GM12865 (cell line): ENCODE measurements at regions not wholly inside any gene's neighbourhood (a gene's known extent, or its start where the extent isn't known, plus 50 kb on each side); places are given as distances from the start of the nearest gene placed in this dataset.

Source experiments
- DNase-seq: peaks from one replicate; pipeline ENCODE4 v3.0.0; 2010; ENCODE audit warnings: low read depth
- H3K4me3 ChIP-seq: 2 replicates; pipeline ENCODE4 v1.5.1; 2011; ENCODE audit warnings: mild to moderate bottlenecking, low read depth, low read length, control low read depth
- TF ChIP-seq, protein P1 (sequence below): IDR thresholded peaks from 2 replicates; pipeline ENCODE4 v1.5.1; 2011; ENCODE audit warnings: low read length, control low read depth, low read depth, inconsistent platforms; ENCODE audit not compliant: insufficient read depth; ENCODE audit errors: missing control alignments

DNA sequence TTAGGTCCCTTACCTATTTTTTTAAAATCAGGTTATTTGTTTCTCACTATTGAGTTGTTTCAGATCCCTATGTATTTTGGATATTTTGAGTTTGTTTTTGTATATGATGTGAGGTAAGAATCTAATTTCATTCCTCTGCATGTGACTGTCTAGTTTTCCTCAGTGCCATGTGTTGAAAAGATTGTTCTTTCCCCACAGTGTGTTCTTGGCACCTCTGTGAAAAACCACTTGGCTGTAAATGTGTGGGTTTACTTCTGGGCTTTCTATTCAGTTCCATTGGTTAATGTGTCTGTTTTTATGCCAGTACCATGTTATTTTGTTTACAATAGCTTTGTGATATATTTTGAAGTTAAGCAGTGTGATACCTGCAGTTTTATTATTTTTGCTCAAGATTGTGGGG lies 1516.4 kb downstream of the AACS start:
- DNase-seq: no peak
- H3K4me3 ChIP-seq: no peak overlapping the region
- TF ChIP-seq, protein P1, sequence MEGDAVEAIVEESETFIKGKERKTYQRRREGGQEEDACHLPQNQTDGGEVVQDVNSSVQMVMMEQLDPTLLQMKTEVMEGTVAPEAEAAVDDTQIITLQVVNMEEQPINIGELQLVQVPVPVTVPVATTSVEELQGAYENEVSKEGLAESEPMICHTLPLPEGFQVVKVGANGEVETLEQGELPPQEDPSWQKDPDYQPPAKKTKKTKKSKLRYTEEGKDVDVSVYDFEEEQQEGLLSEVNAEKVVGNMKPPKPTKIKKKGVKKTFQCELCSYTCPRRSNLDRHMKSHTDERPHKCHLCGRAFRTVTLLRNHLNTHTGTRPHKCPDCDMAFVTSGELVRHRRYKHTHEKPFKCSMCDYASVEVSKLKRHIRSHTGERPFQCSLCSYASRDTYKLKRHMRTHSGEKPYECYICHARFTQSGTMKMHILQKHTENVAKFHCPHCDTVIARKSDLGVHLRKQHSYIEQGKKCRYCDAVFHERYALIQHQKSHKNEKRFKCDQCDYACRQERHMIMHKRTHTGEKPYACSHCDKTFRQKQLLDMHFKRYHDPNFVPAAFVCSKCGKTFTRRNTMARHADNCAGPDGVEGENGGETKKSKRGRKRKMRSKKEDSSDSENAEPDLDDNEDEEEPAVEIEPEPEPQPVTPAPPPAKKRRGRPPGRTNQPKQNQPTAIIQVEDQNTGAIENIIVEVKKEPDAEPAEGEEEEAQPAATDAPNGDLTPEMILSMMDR: no peak

DNA sequence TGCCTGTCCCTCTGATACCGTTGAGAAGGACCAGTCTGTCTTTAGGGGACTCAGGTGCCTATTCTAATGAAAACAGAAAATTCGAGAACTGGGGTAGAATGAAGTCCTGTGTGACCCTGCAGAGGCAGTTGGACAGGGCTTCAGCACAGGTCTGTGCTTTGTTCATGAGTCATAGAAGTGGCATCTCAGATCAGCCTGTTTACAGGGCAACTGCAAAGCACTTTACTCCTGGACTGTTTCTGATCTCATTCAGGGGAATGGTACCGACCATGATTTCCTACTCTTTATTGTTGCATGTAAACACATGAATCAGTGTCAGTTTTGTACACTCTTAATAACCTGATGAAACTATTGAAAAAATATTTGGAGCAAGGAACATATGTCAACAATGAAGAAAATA lies 1517.0 kb downstream of the AACS start:
- no peak overlapping the region for H3K4me3 ChIP-seq
- TF ChIP-seq, protein P1: no peak
- DNase-seq: no peak

DNA sequence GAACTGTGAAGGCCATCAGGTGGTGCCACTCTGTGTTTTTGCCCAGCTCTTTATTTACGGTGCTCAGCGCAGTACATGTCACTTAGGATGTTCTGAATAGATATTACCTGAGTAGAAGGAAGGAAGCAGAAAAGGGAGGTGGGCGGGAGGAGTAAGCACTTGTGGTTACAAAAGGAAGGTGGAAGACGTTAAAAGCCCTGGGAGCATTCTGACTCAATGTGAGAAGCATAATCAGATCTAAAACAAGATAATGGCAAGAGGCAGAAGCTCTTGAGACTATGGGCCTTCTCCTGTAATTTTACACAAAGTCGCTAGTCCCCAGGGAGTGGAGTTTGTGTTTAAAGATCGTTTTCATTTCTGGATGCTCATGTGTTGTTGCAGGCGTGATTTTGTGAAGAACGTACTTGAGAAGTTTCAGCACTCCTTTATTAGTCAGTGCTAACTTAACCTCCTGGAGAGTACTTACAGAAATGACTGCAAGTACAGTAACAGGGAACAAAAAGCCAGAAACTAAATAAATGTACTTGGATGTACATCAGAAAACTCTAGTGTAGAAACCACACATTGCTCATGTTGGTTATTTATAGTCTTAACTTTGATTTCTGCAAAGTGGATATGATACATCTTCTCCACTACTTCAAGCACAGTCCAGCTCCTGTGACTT lies 1523.5 kb downstream of the AACS start:
- TF ChIP-seq, protein P1: no peak
- DNase-seq: no peak
- no peak overlapping the region for H3K4me3 ChIP-seq

DNA sequence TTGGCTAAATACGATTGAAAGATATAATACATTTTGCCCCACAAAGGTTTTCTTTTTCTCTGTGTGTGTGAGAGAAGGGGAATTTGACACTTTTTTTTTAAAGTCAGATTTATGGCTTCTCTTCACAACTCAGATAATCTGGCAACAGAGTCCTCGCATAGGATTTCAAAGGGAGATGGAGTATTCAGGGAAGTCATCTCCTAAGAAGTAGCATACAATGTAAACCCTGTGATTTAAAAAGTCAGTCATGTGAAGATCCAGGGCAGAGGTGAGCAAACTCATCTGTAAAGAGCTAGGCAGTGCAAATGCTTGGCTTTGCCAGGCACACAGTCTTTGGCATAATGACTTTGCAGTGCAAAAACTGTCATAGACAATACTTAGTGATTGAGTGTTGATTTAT lies 1526.3 kb downstream of the AACS start:
- no peak for DNase-seq
- no peak overlapping the region for H3K4me3 ChIP-seq
- TF ChIP-seq, protein P1: no peak

DNA sequence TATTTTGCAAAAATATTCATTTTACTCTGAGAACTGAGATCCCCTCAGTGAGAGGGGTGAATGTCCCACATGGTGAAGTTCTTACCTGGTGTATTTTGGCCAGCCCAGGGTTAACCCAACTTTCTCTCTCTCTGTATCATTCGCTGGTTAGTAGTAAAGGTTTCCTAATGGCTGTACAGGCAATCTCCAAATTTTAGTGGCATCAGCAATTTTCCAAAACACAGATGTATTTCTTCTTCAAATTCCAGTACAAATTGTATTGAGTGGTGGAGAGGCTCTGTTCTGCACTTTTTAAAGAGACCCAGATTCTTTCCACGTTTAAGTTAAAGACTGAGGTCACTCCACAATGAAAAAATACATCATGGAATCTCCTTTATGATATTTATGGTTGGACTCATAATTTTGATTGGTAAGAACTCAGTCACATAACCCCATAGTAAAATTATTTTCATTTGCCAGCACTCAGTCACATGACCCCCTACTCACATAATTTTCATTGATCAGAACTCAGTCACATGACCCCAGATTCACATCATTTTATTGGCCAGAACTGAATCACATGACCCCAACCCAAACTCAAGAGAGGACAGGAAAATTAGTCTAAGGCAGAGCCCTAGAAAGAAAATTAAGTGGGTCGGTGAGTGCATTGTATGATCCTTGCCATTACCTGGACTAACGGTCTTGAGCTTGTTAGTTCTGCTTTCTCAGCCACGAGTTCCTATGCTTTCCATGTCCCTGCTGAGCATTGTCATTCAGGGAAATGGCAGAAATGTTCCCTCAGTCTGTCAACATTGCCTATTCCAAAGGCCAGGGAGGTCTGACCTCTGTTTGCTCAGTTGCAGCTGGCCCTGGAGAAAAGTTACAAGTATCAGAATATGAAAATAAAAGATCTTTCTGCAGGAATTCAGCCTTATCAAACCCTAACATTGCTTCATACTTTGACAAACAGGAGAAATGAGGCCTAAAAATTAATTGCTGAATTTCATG lies 1536.2 kb downstream of the AACS start:
- no peak for DNase-seq
- no peak overlapping the region for H3K4me3 ChIP-seq
- TF ChIP-seq, protein P1: no peak

DNA sequence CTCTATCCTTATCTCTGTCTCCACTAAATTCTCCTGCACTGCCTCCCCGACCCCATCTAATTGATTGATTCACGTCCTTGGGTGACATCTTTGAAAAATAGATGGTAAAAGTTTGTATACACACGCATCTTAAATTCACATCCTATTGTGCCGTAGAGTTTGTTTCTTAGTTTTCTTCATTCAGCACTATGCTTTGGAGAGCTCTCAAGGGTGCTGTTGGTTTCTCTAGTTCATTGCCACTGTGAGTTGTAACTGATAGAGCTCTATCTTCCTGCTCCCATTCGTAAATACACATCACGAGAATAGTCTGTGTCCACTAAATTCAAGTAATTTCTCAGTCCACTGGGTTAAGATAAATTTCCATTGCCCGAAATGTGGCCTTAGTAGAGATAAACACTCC lies 1537.4 kb downstream of the AACS start:
- DNase-seq: no peak
- TF ChIP-seq, protein P1: no peak
- no peak overlapping the region for H3K4me3 ChIP-seq
